Frontal cortex (tissue), 1 donor: ENCODE measurements at regions not wholly inside any gene's neighbourhood (a gene's known extent, or its start where the extent isn't known, plus 50 kb on each side); places are given as distances from the start of the nearest gene placed in this dataset. TPM values are rescaled to one million over a fixed set of nuclear protein-coding genes. Genes with fewer than 3 reads are reported as not detected.

Experiments
- small RNA-seq: library from RNA; depleted of rRNA; stranded (forward); fragments of <200 nt; gene quantifications from one replicate; pipeline ENCODE3, GENCODE V24; 2014

Small RNA genes lying in the stretch of these regions (small RNA-seq; reads per million reads assigned to genes)
- gene MIR1233-2, result not detected
